A673 (cell line): ENCODE measurements at regions not wholly inside any gene's neighbourhood (a gene's known extent, or its start where the extent isn't known, plus 50 kb on each side); places are given as distances from the start of the nearest gene placed in this dataset.

Experiments used
- EZH2 ChIP-seq: fragments of 200-600 bp; sonication (generic); IDR thresholded peaks from 2 replicates; pipeline ENCODE4 v1.6.1; 2017; ENCODE audit warnings: borderline replicate concordance, low read depth, mild to moderate bottlenecking, mixed read lengths, antibody characterized with exemption, low read length; ENCODE audit not compliant: poor library complexity, severe bottlenecking
- TF ChIP-seq, protein P1 (sequence below): fragments of 300-800, 200-600 bp; sonication (generic); conservative IDR thresholded peaks from 2 replicates; pipeline ENCODE4 v1.5.1; 2017; ENCODE audit warnings: low read depth, mild to moderate bottlenecking, antibody characterized with exemption, low read length, moderate library complexity, mixed read lengths

DNA sequence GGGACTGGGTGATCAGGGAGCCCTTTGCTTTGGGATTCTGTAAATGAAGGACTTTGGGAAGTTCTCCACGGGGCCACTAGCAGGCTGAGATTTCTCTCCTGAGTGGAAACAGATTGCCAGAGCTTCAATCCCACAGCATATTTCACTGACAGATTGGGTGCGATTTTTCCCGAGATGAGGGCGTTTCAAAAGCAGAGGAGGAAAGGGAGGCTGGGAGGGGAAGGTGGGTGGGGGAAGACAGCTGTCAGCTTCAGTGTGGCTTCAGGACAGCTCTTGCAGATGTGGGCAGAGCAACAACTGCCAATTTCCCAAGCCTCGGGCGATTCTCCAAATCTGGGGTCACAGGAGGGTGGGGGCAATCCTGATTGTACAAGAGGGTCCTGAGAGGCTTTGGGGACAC is 258.5 kb upstream of the ADRA1B start:
- TF ChIP-seq, protein P1, sequence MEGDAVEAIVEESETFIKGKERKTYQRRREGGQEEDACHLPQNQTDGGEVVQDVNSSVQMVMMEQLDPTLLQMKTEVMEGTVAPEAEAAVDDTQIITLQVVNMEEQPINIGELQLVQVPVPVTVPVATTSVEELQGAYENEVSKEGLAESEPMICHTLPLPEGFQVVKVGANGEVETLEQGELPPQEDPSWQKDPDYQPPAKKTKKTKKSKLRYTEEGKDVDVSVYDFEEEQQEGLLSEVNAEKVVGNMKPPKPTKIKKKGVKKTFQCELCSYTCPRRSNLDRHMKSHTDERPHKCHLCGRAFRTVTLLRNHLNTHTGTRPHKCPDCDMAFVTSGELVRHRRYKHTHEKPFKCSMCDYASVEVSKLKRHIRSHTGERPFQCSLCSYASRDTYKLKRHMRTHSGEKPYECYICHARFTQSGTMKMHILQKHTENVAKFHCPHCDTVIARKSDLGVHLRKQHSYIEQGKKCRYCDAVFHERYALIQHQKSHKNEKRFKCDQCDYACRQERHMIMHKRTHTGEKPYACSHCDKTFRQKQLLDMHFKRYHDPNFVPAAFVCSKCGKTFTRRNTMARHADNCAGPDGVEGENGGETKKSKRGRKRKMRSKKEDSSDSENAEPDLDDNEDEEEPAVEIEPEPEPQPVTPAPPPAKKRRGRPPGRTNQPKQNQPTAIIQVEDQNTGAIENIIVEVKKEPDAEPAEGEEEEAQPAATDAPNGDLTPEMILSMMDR, result no peak
- no peak for TF ChIP-seq EZH2
